SK-N-MC (cell line): ENCODE measurements at regions not wholly inside any gene's neighbourhood (a gene's known extent, or its start where the extent isn't known, plus 50 kb on each side); places are given as distances from the start of the nearest gene placed in this dataset.

Source experiments
- DNase-seq: peaks from one replicate; pipeline ENCODE4 v3.0.0-alpha.2; 2011; ENCODE audit warnings: low read depth, low spot score
- H3K27ac ChIP-seq: fragments of 200-600 bp; sonication (generic); 2 replicates; pipeline ENCODE4 v1.5.1; 2016; ENCODE audit warnings: mixed run types
- H3K36me3 ChIP-seq: fragments of 200-600 bp; sonication (generic); 2 replicates; pipeline ENCODE4 v1.6.1; 2017; ENCODE audit warnings: antibody characterized with exemption, low read length, mixed read lengths; ENCODE audit not compliant: insufficient read depth
- H3K4me3 ChIP-seq: fragments of 200-600 bp; sonication (generic); 2 replicates; pipeline ENCODE4 v1.5.1; 2016
- H3K9ac ChIP-seq: fragments of 200-600 bp; sonication (generic); 2 replicates; pipeline ENCODE4 v1.8.0; 2017; ENCODE audit warnings: mixed run types, mixed read lengths; ENCODE audit not compliant: insufficient read length
- H3K9me3 ChIP-seq: fragments of 200-600 bp; sonication (generic); 2 replicates; pipeline ENCODE4 v1.6.1; 2017; ENCODE audit warnings: low read depth, mild to moderate bottlenecking, antibody characterized with exemption, low read length, moderate library complexity, mixed read lengths
- EZH2 ChIP-seq: fragments of 200-600 bp; sonication (generic); IDR thresholded peaks from one replicate; pipeline ENCODE4 v1.6.1; 2017; ENCODE audit warnings: antibody characterized with exemption
- FOXP2 ChIP-seq: optimal IDR thresholded peaks from 2 replicates; pipeline ENCODE3; 2011; ENCODE audit warnings: mild to moderate bottlenecking, moderate library complexity; ENCODE audit not compliant: insufficient read depth; ENCODE audit errors: extremely low read length, control extremely low read depth
- POLR2AphosphoS5 ChIP-seq: IDR thresholded peaks from 2 replicates; pipeline ENCODE4 v1.6.1; 2012; ENCODE audit warnings: mild to moderate bottlenecking, low read depth, low read length, borderline replicate concordance

DNA sequence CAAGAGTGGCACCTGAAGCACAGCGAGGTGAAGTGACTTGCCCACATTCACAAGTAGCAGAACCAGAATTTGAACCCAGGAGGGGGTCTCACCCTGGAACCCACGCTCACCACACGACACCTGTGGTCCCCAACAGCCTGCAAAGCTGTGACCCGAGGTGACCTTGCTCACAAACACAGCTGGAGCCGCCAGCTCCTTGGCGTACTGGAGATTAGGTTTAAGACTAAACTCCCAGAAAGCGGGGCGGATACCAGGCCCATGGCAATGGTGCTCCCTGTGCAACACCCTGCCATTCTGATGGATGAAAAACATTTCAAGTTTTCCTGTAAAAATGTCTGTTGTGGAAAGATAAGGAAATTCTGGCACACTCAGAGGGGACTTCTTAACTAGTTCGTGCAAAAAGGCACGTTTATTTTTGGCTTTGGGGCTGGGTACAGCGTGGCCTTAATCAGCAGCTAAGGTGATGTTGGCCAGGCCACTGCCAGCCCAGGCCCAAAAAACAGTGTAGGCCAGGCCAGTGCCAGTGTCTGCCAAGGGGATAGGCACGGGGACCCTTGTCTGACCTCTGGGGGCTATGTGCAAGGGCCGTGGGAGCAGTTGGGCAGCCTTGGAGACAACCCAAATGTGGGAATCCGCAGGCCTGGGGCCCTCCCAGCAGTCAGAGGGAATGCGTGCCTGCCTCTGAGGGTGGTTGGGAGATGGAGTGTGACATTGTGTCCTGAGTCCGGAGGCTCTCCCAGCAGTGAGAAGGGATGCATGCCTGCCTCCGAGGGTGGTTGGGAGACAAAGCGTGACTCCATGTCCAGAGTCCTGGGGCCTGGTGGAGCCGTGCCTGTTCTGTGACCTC lies 185.0 kb upstream of the HS6ST1 start:
- TF ChIP-seq FOXP2 (no peak), EZH2 (no peak), POLR2AphosphoS5 (no peak)
- H3K4me3 ChIP-seq: no peak overlapping the region
- H3K27ac ChIP-seq: no peak overlapping the region

GRCh38 chr2:128504246-128505149 lies 185.8 kb upstream of the HS6ST1 start:
- Histone ChIP-seq H3K27ac (no peak overlapping the region), H3K36me3 (no peaks in the 10 kb centered on the region), H3K9me3 (no peaks in the 10 kb centered on the region), H3K9ac (no peak overlapping the region), H3K4me3 (no peak overlapping the region)
- DNase-seq: no peak
- TF ChIP-seq FOXP2 (no peak), POLR2AphosphoS5 (no peak), EZH2 (no peak)

More for the DNA sequence above, 185.0 kb upstream of the HS6ST1 start:
- H3K9ac ChIP-seq: no peak overlapping the region
- H3K36me3 ChIP-seq: no peaks in the 10 kb centered on the region
- no peak for DNase-seq
- H3K9me3 ChIP-seq: no peaks in the 10 kb centered on the region

GRCh38 chr2:128505150-128505490 lies 186.5 kb upstream of the HS6ST1 start:
- TF ChIP-seq POLR2AphosphoS5 (no peak), EZH2 (no peak), FOXP2 (no peak)
- H3K27ac ChIP-seq: no peak overlapping the region

DNA sequence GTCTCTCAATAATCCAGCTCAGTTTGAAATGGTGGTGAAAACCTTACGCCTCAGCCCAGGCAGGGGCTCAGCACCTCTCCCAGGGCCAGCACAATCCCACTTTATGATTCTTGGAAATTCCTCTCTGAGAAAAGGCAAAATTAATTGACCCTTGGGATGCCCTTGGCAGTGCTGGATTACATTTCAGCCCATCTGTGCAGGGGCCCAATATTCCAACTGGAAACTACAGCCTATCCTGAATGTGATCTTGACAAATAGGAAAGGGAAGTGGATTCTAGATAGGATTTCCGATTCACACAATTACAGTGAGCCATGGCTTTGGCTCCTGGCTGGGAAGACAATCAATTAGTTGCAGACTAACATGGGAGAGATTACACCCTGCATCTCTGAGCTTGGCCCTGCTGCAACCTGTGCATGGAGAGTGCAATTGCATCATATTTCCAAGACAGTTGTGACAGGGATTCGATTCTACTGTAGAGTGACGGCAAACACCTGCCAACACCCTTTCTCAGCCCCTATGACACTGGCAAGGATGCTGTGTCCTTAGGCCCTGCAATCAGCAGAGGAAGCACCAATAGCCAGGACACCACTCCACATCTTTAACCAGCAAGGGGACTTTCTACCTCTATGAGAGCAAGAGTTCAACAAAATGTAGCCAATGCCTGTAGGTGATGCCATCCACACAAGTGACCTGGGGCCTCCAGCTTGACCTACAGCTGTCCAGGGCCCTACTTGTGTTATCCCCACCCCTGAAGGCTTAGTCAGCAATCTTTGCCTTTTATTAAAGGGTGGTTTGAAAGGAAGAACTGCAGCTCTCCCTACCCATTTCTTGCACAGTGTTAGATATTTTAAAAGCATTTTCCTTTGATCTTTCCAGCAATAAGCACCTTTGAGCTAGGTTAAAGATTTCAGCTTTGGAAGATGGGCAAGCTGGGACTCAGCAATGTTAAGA lies 187.2 kb upstream of the HS6ST1 start:
- H3K9me3 ChIP-seq: no peaks in the 10 kb centered on the region
- no peak overlapping the region for H3K4me3 ChIP-seq
- H3K9ac ChIP-seq: no peak overlapping the region
- TF ChIP-seq POLR2AphosphoS5 (no peak), FOXP2 (no peak), EZH2 (no peak)
- H3K36me3 ChIP-seq: no peaks in the 10 kb centered on the region
- H3K27ac ChIP-seq: no peak overlapping the region
- DNase-seq: no peak

More at GRCh38 chr2:128505150-128505490, 186.5 kb upstream of the HS6ST1 start:
- Histone ChIP-seq H3K9ac (no peak overlapping the region), H3K9me3 (no peaks in the 10 kb centered on the region), H3K36me3 (no peaks in the 10 kb centered on the region), H3K4me3 (no peak overlapping the region)
- no peak for DNase-seq

- Histone ChIP-seq H3K27ac (no peak overlapping the region), H3K9ac (no peak overlapping the region), H3K36me3 (no peaks in the 10 kb centered on the region), H3K4me3 (no peak overlapping the region), H3K9me3 (no peaks in the 10 kb centered on the region)
- no peak for TF ChIP-seq POLR2AphosphoS5
- no peak for TF ChIP-seq EZH2
- TF ChIP-seq FOXP2: no peak
- no peak for DNase-seq
Measured at GRCh38 chr2:128506534-128506933, 187.9 kb upstream of the HS6ST1 start.

DNA sequence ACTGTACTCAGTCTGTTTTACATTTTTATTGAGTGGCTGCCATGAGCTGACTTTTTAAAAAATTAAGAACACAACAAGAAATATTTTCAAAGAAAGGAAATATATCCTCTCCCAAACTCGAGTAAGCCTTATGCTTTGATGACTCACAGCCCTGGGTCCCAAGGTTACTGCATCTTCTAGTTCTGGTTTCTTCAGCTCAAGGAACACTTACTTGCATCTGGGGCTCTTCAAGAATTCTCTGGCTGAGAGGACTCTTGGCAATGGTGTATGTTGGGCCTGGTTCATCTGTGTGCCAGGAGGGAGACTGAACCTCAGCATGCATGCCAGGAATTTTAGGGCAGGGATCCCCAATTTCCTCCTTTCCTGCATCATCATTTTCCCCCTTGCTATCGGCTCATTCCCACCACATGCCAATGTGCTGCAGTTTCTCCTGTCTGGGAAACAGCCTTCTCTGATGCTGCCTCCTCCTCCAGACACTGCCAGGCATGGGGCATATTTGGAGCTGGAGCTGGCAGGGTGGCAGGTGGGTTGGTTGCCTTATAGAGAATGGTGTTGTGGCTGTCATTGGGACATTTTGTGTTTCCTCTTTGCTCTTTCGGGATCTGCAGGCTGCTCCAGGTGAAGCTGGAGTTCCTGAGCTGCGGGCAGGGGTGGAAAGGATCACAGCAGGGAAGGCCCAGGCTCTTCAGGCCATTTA lies 192.2 kb upstream of the HS6ST1 start:
- no peak for DNase-seq
- Histone ChIP-seq H3K9me3 (no peaks in the 10 kb centered on the region), H3K9ac (no peak overlapping the region), H3K4me3 (no peak overlapping the region), H3K27ac (no peak overlapping the region), H3K36me3 (no peaks in the 10 kb centered on the region)
- TF ChIP-seq POLR2AphosphoS5: no peak
- TF ChIP-seq FOXP2: no peak
- TF ChIP-seq EZH2: no peak

DNA sequence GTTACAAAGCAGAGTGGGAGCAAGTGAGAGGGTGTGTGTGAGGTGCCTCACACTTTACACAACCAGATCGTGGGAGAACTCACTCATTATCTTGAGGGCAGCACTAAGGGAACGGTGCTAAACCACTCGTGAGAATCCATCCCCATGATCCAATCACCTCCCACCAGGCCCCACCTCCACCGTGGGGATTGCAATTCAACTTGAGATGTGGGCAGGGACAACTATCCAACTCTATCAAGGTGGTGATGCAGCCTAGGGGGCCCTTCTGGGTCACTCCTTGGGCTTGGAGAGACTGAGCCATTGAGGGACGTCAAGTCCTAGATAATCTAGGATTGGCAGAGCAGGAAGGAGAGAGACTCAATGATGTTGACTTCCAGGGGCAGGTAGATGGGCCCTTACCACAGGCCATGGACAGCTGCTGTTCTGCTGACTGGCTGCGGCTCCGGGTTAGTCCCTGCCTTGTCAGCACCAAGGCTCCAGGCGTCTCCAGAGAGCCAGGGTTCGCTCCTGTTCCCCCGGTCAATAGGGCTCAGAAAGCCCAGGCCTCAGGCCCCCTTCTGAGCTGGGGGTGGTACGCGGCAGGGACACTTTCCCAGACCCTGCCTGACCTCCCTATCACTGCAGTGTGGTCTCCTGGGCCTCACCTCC lies 193.2 kb upstream of the HS6ST1 start:
- H3K4me3 ChIP-seq: no peak overlapping the region
- no peak for TF ChIP-seq POLR2AphosphoS5
- H3K9ac ChIP-seq: no peak overlapping the region
- DNase-seq: no peak
- no peaks in the 10 kb centered on the region for H3K36me3 ChIP-seq
- H3K27ac ChIP-seq: no peak overlapping the region
- no peaks in the 10 kb centered on the region for H3K9me3 ChIP-seq
